VCaP (cell line): ENCODE measurements at regions not wholly inside any gene's neighbourhood (a gene's known extent, or its start where the extent isn't known, plus 50 kb on each side); places are given as distances from the start of the nearest gene placed in this dataset.

Experiments
- H3K27ac ChIP-seq: fragments of 450-650 bp; 2 replicates; pipeline ENCODE4 v1.5.1; 2017
- CTCF ChIP-seq: fragments of 450-650 bp; conservative IDR thresholded peaks from 2 replicates; pipeline ENCODE4 v1.5.1; 2017; ENCODE audit warnings: mild to moderate bottlenecking, moderate library complexity

- TF ChIP-seq CTCF, result no peak
- no peak overlapping the region for H3K27ac ChIP-seq
Observed at GRCh38 chr2:2831633-2832032, 500.6 kb upstream of the MYT1L start.

DNA sequence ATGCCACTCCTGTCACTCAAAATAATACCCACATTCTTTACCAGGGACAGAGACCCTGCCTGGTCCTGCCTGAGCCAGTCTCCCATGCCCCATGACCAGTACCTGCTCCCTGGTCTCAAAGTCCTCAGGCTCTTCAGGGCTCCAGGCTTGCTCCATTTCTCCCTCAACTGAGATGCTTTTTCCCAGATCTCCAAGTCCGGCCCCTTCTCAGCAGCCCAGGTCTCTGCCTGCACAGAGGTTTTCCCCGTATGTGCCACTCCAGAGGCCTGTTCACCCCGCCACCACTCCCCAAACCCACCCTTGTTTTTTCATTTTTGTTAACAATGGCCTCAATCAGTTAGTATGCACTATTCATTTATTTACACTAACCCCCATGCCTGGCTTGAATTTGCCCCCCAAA lies 499.5 kb upstream of the MYT1L start:
- H3K27ac ChIP-seq, result no peak overlapping the region
- no peak for TF ChIP-seq CTCF

DNA sequence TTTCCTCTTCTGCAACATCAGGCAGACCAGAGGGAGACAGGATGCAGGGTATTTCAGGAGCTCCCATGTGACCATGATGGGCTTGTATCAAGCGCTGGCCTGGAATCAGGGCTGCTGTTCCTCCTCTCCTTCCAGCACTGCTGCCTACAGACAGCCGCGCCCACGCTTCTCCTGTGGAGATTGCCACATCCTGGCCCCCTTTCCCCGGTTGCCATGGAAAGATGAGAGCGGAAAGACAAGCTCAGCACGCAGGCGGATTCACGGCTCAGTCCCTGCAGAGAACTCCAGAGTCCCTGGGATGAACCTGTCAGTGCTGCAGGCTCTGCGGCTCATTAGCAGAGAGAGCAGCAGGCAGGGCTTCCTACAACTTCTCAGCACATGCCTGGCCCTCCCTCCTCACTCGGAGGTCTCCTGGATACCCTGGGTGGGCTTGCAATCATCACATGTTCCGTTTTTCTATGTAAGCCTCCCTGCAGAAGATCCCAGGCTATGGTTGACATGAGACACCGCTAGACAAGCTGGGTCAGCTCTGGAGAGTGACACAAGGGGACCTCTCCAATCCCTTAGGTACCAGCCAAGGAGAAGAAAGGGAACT lies 497.8 kb upstream of the MYT1L start:
- H3K27ac ChIP-seq, result no peak overlapping the region
- TF ChIP-seq CTCF, result no peak

DNA sequence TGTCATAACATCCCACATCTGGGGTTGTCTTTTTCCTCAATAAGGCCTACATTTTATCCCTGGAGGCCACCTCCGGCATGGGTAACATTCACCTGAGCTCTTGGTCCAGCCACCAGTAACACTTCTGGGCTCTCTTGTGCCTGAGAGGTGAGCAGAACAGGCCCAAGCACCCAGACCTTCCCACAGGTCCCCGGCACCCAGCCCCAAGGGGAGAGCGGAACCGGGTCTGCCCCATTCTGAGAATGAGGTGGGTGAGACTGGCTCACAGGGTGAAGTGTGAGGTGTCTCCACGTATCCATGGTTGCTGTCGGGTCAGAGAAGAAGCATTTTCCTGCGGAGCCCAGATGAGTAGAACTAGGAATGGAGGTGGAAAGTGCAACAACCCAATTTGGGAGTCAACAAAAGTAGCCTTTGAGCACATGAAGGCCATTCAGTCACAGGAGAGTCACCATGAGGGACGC lies 496.7 kb upstream of the MYT1L start:
- no peak for TF ChIP-seq CTCF
- no peak overlapping the region for H3K27ac ChIP-seq

DNA sequence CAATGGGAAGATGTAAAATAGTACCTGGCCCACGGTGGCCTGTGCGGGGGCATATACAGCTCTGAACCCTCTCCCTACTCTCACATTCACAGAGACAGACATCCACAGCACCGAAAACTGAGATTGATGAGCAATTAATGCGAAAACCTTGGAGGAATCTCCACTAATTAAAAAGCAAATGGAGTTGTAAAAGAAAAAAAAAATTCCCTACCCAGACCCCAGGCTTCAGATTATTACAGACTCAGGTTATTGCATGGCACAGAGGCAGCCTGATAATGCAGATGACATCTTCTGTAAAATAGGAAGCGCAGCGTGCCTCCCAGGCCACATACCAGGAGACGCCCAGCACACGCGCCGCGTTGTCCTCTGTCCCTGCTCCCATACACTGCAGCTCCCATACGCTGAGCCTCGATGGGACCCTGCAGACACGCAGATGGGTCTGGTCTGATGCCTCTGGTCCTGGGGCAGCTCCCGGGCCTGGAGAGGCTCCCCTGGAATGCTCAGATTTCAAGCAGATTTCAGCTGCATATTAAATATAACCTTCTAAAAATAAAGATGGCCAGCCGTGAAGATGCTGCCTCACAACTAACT lies 496.1 kb upstream of the MYT1L start:
- no peak for TF ChIP-seq CTCF
- H3K27ac ChIP-seq, result 0 out of 2 replicates have a peak overlapping the region, but pooled peaks have one; percentile 7

GRCh38 chr2:2826621-2827020 lies 495.5 kb upstream of the MYT1L start:
- TF ChIP-seq CTCF, result no peak
- 0 out of 2 replicates have a peak overlapping the region, but pooled peaks have one; percentile 7 for H3K27ac ChIP-seq

DNA sequence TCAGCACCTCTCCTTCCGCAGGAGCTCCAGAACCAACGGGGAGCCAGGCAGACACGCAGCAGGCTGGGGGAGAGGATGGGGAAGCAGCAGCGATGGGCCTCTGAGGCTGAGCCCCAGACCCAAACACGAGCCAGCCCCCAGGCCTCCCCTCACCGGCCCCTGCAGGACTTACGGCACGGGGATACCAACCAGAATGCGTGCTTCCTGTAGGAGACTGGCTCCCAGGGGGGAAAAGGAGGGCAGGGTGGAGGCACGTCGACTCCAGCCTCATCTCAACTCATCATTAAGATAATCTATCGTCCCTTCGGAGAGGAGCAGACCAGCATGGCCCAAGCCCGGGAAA lies 495.1 kb upstream of the MYT1L start:
- H3K27ac ChIP-seq, result no peak overlapping the region
- TF ChIP-seq CTCF, result no peak
